ENCODE measurements at regions not wholly inside any gene's neighbourhood (a gene's known extent, or its start where the extent isn't known, plus 50 kb on each side); places are given as distances from the start of the nearest gene placed in this dataset.
A peak's percentile ranks its signal among the peaks of the same experiment; 100 is the strongest.

- TF ChIP-seq SIX5 (IDR thresholded peaks at IDR 0.05; ENCODE audit: low read depth, low read length) = no peak
- peak; percentile 30 to 44; a peak in 3 of 4 replicates for TF ChIP-seq RAD21 (IDR thresholded peaks at IDR 0.05 in 1 of 2, conservative IDR thresholded peaks at IDR 0.05 in 1 of 2; ENCODE audit: low read depth in 2 of 2, low read length in 2 of 2)
Observed at GRCh38 chr3:18888370-18888769, 259.9 kb upstream of the KCNH8 start (continued).

Measured in H1 (cell line).